ENCODE measurements at regions not wholly inside any gene's neighbourhood (a gene's known extent, or its start where the extent isn't known, plus 50 kb on each side); places are given as distances from the start of the nearest gene placed in this dataset.

GRCh38 chr2:19783935-19784334 lies 117.8 kb downstream of the TTC32 start:
- no peaks in the 10 kb centered on the region for H3K36me3 ChIP-seq
- H3K4me3 ChIP-seq, result no peak overlapping the region
- no peak overlapping the region for H3K27ac ChIP-seq
- peaks cover 0 to 7% (median 5%) of the 10 kb centered on the region in 3 donors for H3K4me1 ChIP-seq
- ATAC-seq, result no peak
- TF ChIP-seq EP300 (IDR thresholded peaks at IDR 0.05) (no peak), POLR2A (IDR thresholded peaks at IDR 0.05) (no peak), POLR2AphosphoS5 (IDR thresholded peaks at IDR 0.05) (no peak)
- TF ChIP-seq, protein P1, sequence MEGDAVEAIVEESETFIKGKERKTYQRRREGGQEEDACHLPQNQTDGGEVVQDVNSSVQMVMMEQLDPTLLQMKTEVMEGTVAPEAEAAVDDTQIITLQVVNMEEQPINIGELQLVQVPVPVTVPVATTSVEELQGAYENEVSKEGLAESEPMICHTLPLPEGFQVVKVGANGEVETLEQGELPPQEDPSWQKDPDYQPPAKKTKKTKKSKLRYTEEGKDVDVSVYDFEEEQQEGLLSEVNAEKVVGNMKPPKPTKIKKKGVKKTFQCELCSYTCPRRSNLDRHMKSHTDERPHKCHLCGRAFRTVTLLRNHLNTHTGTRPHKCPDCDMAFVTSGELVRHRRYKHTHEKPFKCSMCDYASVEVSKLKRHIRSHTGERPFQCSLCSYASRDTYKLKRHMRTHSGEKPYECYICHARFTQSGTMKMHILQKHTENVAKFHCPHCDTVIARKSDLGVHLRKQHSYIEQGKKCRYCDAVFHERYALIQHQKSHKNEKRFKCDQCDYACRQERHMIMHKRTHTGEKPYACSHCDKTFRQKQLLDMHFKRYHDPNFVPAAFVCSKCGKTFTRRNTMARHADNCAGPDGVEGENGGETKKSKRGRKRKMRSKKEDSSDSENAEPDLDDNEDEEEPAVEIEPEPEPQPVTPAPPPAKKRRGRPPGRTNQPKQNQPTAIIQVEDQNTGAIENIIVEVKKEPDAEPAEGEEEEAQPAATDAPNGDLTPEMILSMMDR (IDR thresholded peaks at IDR 0.05), result no peak
- H3K27me3 ChIP-seq, result no peaks in the 10 kb centered on the region
- WGBS, 2 donors (ENCODE audit: low coverage in 1 of 2), result 89% methylated on average over 2 of the region's 2 CpGs; no CpG with 5 or more reads in 1 of the 2 donors
- H3K9me3 ChIP-seq, result no peaks in the 10 kb centered on the region

- Histone ChIP-seq H3K27ac (no peak overlapping the region), H3K4me3 (no peak overlapping the region), H3K9me3 (no peaks in the 10 kb centered on the region), H3K36me3 (no peaks in the 10 kb centered on the region), H3K27me3 (no peaks in the 10 kb centered on the region), H3K4me1 (no peaks in the 10 kb centered on the region)
- no peak for ATAC-seq
- WGBS, 2 donors (ENCODE audit: low coverage in 1 of 2), result 67% methylated on average over 1 of the region's 6 CpGs; no CpG with 5 or more reads in 1 of the 2 donors
- TF ChIP-seq POLR2AphosphoS5 (IDR thresholded peaks at IDR 0.05) (no peak), POLR2A (IDR thresholded peaks at IDR 0.05) (no peak), EP300 (IDR thresholded peaks at IDR 0.05) (no peak)
- TF ChIP-seq, protein P1 (IDR thresholded peaks at IDR 0.05), result no peak
Observed at GRCh38 chr2:19776941-19777514, 124.8 kb downstream of the TTC32 start.

GRCh38 chr2:19775838-19776237 lies 125.9 kb downstream of the TTC32 start:
- TF ChIP-seq EP300 (IDR thresholded peaks at IDR 0.05) (no peak), POLR2A (IDR thresholded peaks at IDR 0.05) (no peak), POLR2AphosphoS5 (IDR thresholded peaks at IDR 0.05) (no peak)
- TF ChIP-seq, protein P1 (IDR thresholded peaks at IDR 0.05), result no peak
- ATAC-seq, result no peak
- 81 to 83% methylated on average over 3 to 4 of the region's 6 CpGs for WGBS, 2 donors (ENCODE audit: low coverage in 1 of 2)

GRCh38 chr2:19775315-19775714 lies 126.5 kb downstream of the TTC32 start:
- no peak overlapping the region for H3K4me3 ChIP-seq
- H3K27me3 ChIP-seq, result no peaks in the 10 kb centered on the region
- no peaks in the 10 kb centered on the region for H3K36me3 ChIP-seq
- no peak overlapping the region for H3K27ac ChIP-seq
- TF ChIP-seq POLR2AphosphoS5 (IDR thresholded peaks at IDR 0.05) (no peak), POLR2A (IDR thresholded peaks at IDR 0.05) (no peak), EP300 (IDR thresholded peaks at IDR 0.05) (no peak)
- TF ChIP-seq, protein P1 (IDR thresholded peaks at IDR 0.05), result no peak
- 86% methylated on average over 1 of the region's 5 CpGs; no CpG with 5 or more reads in 1 of the 2 donors for WGBS, 2 donors (ENCODE audit: low coverage in 1 of 2)
- ATAC-seq, result no peak
- H3K9me3 ChIP-seq, result no peaks in the 10 kb centered on the region
- no peaks in the 10 kb centered on the region for H3K4me1 ChIP-seq

More at GRCh38 chr2:19775838-19776237, 125.9 kb downstream of the TTC32 start:
- Histone ChIP-seq H3K36me3 (no peaks in the 10 kb centered on the region), H3K4me3 (no peak overlapping the region), H3K27me3 (no peaks in the 10 kb centered on the region), H3K27ac (no peak overlapping the region), H3K4me1 (no peaks in the 10 kb centered on the region), H3K9me3 (no peaks in the 10 kb centered on the region)

GRCh38 chr2:19774805-19775176 lies 127.0 kb downstream of the TTC32 start:
- no peaks in the 10 kb centered on the region for H3K36me3 ChIP-seq
- ATAC-seq, result no peak
- no peaks in the 10 kb centered on the region for H3K9me3 ChIP-seq
- H3K27me3 ChIP-seq, result no peaks in the 10 kb centered on the region
- H3K4me3 ChIP-seq, result no peak overlapping the region
- no peaks in the 10 kb centered on the region for H3K4me1 ChIP-seq
- H3K27ac ChIP-seq, result no peak overlapping the region
- WGBS, 2 donors (ENCODE audit: low coverage in 1 of 2), result 83% methylated on average over 2 to 3 of the region's 3 CpGs
- TF ChIP-seq EP300 (IDR thresholded peaks at IDR 0.05) (no peak), POLR2A (IDR thresholded peaks at IDR 0.05) (no peak), POLR2AphosphoS5 (IDR thresholded peaks at IDR 0.05) (no peak)
- TF ChIP-seq, protein P1 (IDR thresholded peaks at IDR 0.05), result no peak
